CD14-positive monocyte (primary cell): ENCODE measurements at regions not wholly inside any gene's neighbourhood (a gene's known extent, or its start where the extent isn't known, plus 50 kb on each side); places are given as distances from the start of the nearest gene placed in this dataset.

Experiments used
- DNase-seq, 3 donors: peaks; one replicate each; pipeline ENCODE4 v3.0.0-alpha.2; 2011 to 2022
- H2AFZ ChIP-seq: 2 replicates; pipeline ENCODE4 v1.6.0; 2012; ENCODE audit warnings: mild to moderate bottlenecking, low read depth, low read length, inconsistent platforms; ENCODE audit not compliant: insufficient read depth, poor library complexity, severe bottlenecking
- H3K27ac ChIP-seq, 2 donors: 1 replicate in 1 of 2; 2 replicates in 1 of 2; pipeline ENCODE4 v1.5.1; 2012 to 2013; ENCODE audit warnings: low read length in 2 of 2, control low read depth in 1 of 2, inconsistent platforms in 1 of 2, low read depth in 1 of 2, mild to moderate bottlenecking in 1 of 2
- H3K27me3 ChIP-seq, 2 donors: one replicate each; pipeline versions ENCODE4 v1.6.0 to v1.6.1; 2011 to 2013; ENCODE audit warnings: low read length in 2 of 2; ENCODE audit not compliant: control insufficient read depth in 2 of 2, insufficient read depth in 2 of 2
- H3K36me3 ChIP-seq, 2 donors: replicated peaks in 1 of 2; 1 replicate in 1 of 2; 2 replicates in 1 of 2; pipeline versions ENCODE4 v1.5.1 to v1.6.1; 2012 to 2013; ENCODE audit warnings: low read length in 2 of 2, control low read depth in 1 of 2, inconsistent platforms in 1 of 2, mild to moderate bottlenecking in 1 of 2; ENCODE audit not compliant: insufficient read depth in 2 of 2, control insufficient read depth in 1 of 2
- H3K4me1 ChIP-seq, 2 donors: 1 replicate in 1 of 2; 2 replicates in 1 of 2; pipeline versions ENCODE4 v1.5.1 to v1.6.1; 2012 to 2013; ENCODE audit warnings: low read length in 2 of 2, control low read depth in 1 of 2, inconsistent platforms in 1 of 2, mild to moderate bottlenecking in 1 of 2, moderate library complexity in 1 of 2; ENCODE audit not compliant: insufficient read depth in 2 of 2, control insufficient read depth in 1 of 2
- H3K4me2 ChIP-seq: replicated peaks from 2 replicates; pipeline ENCODE3; 2012; ENCODE audit warnings: low read length, moderate library complexity, mild to moderate bottlenecking; ENCODE audit not compliant: poor library complexity, severe bottlenecking; ENCODE audit errors: extremely low read depth
- H3K4me3 ChIP-seq, 3 experiments: fragments of 200-600 bp in 1 of 3; sonication (generic) in 1 of 3; replicated peaks in 1 of 3; 1 replicate in 2 of 3; 2 replicates in 1 of 3; pipeline ENCODE4 v1.5.1; 2011 to 2013; ENCODE audit warnings: low read length in 3 of 3, mild to moderate bottlenecking in 3 of 3, control low read depth in 2 of 3, low read depth in 2 of 3, inconsistent platforms in 1 of 3, moderate library complexity in 1 of 3
- H3K79me2 ChIP-seq: 2 replicates; pipeline ENCODE4 v1.6.0; 2012; ENCODE audit warnings: mild to moderate bottlenecking, control low read depth, inconsistent platforms, low read length, moderate library complexity; ENCODE audit not compliant: insufficient read depth
- H3K9ac ChIP-seq: 2 replicates; pipeline ENCODE4 v1.6.0; 2017; ENCODE audit warnings: low read length, mild to moderate bottlenecking; ENCODE audit not compliant: insufficient read depth, poor library complexity, severe bottlenecking
- H3K9me3 ChIP-seq, 2 donors: replicated peaks in 1 of 2; 1 replicate in 1 of 2; 2 replicates in 1 of 2; pipeline versions ENCODE4 v1.5.1 to v1.6.1; 2012 to 2013; ENCODE audit warnings: low read length in 2 of 2, control low read depth in 1 of 2; ENCODE audit not compliant: control insufficient read depth in 1 of 2, insufficient read depth in 1 of 2
- H4K20me1 ChIP-seq: 2 replicates; pipeline ENCODE4 v1.6.0; 2012; ENCODE audit warnings: mild to moderate bottlenecking, low read length, control low read depth, moderate library complexity; ENCODE audit not compliant: insufficient read depth
- H3K27ac Mint-ChIP-seq, 7 donors: one replicate each; pipeline ENCODE4 v1.8.0; 2020; ENCODE audit warnings: mild to moderate bottlenecking in 7 of 7, mixed read lengths in 7 of 7, moderate library complexity in 6 of 7, inconsistent platforms in 2 of 7
- H3K27me3 Mint-ChIP-seq, 3 donors: one replicate each; pipeline ENCODE4 v1.8.0; 2021 to 2022; ENCODE audit warnings: low read depth in 3 of 3, mild to moderate bottlenecking in 3 of 3, mixed read lengths in 3 of 3, moderate library complexity in 3 of 3, inconsistent platforms in 1 of 3
- H3K36me3 Mint-ChIP-seq, 2 donors: one replicate each; pipeline ENCODE4 v1.8.0; 2020; ENCODE audit warnings: mixed read lengths in 2 of 2, inconsistent platforms in 1 of 2, mild to moderate bottlenecking in 1 of 2
- H3K4me1 Mint-ChIP-seq: one replicate; pipeline ENCODE4 v1.8.0; 2020; ENCODE audit warnings: mild to moderate bottlenecking, mixed read lengths
- H3K4me3 Mint-ChIP-seq, 2 donors: one replicate each; pipeline ENCODE4 v1.8.0; 2020; ENCODE audit warnings: mild to moderate bottlenecking in 2 of 2, mixed read lengths in 2 of 2, moderate library complexity in 1 of 2
- H3K9me3 Mint-ChIP-seq, 7 donors: one replicate each; pipeline ENCODE4 v1.8.0; 2020 to 2022; ENCODE audit warnings: mixed read lengths in 7 of 7, mild to moderate bottlenecking in 6 of 7, moderate library complexity in 6 of 7, inconsistent platforms in 2 of 7
- CTCF ChIP-seq: fragments of 200-600 bp; IDR thresholded peaks from one replicate; pipeline ENCODE4 v1.8.0; 2022; ENCODE audit warnings: antibody characterized with exemption, mild to moderate bottlenecking
- WGBS: methylation state at CpG from one replicate; pipeline ENCODE4 v1.1.5; 2013; ENCODE audit warnings: missing lambda C conversion rate; ENCODE audit not compliant: insufficient coverage; 5-methylcytosine and 5-hydroxymethylcytosine counted together
- intact Hi-C, 2 donors: fragments of 100-400 bp; cut with micrococcal nuclease; formaldehyde crosslinking; loops; one replicate each; pipeline versions ENCODE4 v1.15.0 to v1.15.1; 2023

- WGBS, result 93% methylated on average over 3 of the region's 3 CpGs
- Histone ChIP-seq H3K36me3 (no peaks in the 10 kb centered on the region), H4K20me1 (no peaks in the 10 kb centered on the region), H3K27me3 (no peaks in the 10 kb centered on the region), H3K4me2 (no peak overlapping the region), H2AFZ (peak overlapping the region; percentile 67), H3K4me3 (no peak overlapping the region), H3K9me3 (peaks cover 0 to 14% of the 10 kb centered on the region in 2 donors), H3K9ac (no peak overlapping the region), H3K4me1 (peaks cover 12% of the 10 kb centered on the region in 2 donors), H3K27ac (no peak overlapping the region), H3K79me2 (no peaks in the 10 kb centered on the region)
- intact Hi-C loops, result no loop called here
- Mint-ChIP-seq H3K36me3 (no peaks in the 10 kb centered on the region), H3K9me3 (peaks cover 6 to 17% (median 12%) of the 10 kb centered on the region in 7 donors), H3K27ac (no peak overlapping the region), H3K4me1 (peaks cover 18% of the 10 kb centered on the region), H3K4me3 (no peak overlapping the region), H3K27me3 (peaks cover 0 to 2% (median 2%) of the 10 kb centered on the region in 3 donors)
- DNase-seq, result no peak
- TF ChIP-seq CTCF, result no peak
These were observed 129.7 kb upstream of the FUT8 start for GRCh38 chr14:65282896-65283253.

GRCh38 chr14:65286443-65286842, 126.1 kb upstream of the FUT8 start:
- H3K36me3 Mint-ChIP-seq, result no peaks in the 10 kb centered on the region
- no peak overlapping the region for H3K27ac Mint-ChIP-seq
- no peaks in the 10 kb centered on the region for H4K20me1 ChIP-seq
- H3K9ac ChIP-seq, result no peak overlapping the region
- H3K9me3 ChIP-seq, result no peaks in the 10 kb centered on the region
- peaks cover 0 to 2% (median 2%) of the 10 kb centered on the region in 3 donors for H3K27me3 Mint-ChIP-seq
- peaks cover 21% of the 10 kb centered on the region for H3K4me1 Mint-ChIP-seq
- H3K27me3 ChIP-seq, result no peaks in the 10 kb centered on the region
- no peak for DNase-seq
- intact Hi-C loops, result no loop called here
- no peaks in the 10 kb centered on the region for H3K79me2 ChIP-seq
- WGBS, result no CpG with 5 or more reads among the region's 8 CpGs
- peaks cover 12% of the 10 kb centered on the region in 2 donors for H3K4me1 ChIP-seq
- no peak for TF ChIP-seq CTCF
- H3K9me3 Mint-ChIP-seq, result peaks cover 0 to 3% (median 0%) of the 10 kb centered on the region in 7 donors
- H2AFZ ChIP-seq, result no peak overlapping the region
- no peaks in the 10 kb centered on the region for H3K36me3 ChIP-seq
- H3K4me3 ChIP-seq, result no peak overlapping the region
- no peak overlapping the region for H3K27ac ChIP-seq
- H3K4me2 ChIP-seq, result no peak overlapping the region
- H3K4me3 Mint-ChIP-seq, result no peak overlapping the region
